HG03575 (cell line): ENCODE measurements at regions not wholly inside any gene's neighbourhood (a gene's known extent, or its start where the extent isn't known, plus 50 kb on each side); places are given as distances from the start of the nearest gene placed in this dataset.

ENCODE experiments used
- ATAC-seq: cut with Tn5 transposase; IDR thresholded peaks from one replicate; pipeline ENCODE4 v1.9.1; 2021; ENCODE audit not compliant: unreplicated experiment, insufficient number of reproducible peaks, low FRiP score; ENCODE audit errors: extremely low read depth

DNA sequence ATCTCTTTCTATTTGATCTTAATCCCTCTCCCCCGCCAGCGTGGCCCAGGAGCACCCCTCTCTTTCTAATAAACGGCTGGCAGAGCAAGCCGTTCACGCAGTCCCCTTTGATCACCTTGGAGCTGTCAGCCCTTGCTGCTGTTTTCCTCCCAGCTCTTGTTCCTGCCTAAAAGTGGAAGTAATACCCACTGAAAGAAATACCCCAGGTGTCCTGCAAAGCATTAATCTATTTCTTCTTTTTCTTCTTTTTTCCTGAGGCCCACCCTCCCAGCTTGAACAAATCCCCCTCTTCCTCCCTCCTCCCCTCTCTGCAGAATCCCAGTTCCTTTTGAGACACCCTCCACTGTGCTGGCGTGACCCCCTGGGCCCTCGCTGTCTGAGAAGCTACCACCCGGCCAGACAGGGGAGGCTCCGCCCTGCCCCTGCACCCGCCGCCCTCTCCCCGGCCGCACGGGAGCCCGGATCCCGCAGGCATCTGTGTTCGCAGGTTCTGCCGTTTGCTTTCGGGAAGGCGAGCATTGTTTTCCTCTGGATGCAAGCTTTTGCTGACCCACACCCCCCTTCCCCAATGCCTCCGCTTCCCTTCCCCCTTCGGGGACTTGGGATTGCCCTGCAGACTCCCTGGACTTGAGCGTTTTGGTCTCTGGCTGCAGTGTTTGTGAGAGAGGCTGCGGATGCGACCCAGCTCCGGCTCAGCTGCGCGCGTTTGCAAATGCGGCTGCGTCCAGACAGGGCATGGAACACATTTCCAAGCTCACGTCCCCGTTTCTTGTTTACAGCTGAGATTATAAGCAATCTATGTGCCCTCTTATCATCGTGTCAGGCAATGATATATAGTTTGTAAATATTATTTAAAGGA is 631.5 kb downstream of the NYAP2 start:
- ATAC-seq: no peak

- no peak for ATAC-seq
These were observed 630.9 kb downstream of the NYAP2 start for GRCh38 chr2:226030369-226030768.

GRCh38 chr2:226023946-226024345 is 624.4 kb downstream of the NYAP2 start:
- ATAC-seq: no peak

DNA sequence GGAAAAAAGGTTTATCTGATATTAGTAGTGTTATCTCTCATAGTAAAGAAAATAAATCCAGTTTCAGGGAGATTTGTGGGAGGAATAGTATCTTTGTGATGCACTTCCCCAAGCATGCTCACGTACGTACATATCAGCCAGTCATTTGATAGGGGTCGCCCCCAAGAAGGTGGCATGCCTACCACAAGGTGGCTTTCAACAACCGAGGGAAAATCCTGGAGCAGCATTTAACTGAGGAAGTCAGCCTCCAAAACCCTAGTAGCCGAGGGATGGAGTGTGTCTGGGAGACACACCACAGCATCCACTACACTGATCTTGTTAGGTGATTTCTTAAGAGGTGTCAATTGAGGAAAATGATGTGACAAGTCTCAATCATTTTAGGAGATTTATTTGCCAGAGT is 623.9 kb downstream of the NYAP2 start:
- ATAC-seq: no peak

- ATAC-seq: no peak
These were observed 621.4 kb downstream of the NYAP2 start for GRCh38 chr2:226020956-226021355.

- ATAC-seq: no peak
These were observed 620.7 kb downstream of the NYAP2 start for GRCh38 chr2:226020176-226020575.

- no peak for ATAC-seq
These were observed 619.1 kb downstream of the NYAP2 start for GRCh38 chr2:226018641-226019040.

DNA sequence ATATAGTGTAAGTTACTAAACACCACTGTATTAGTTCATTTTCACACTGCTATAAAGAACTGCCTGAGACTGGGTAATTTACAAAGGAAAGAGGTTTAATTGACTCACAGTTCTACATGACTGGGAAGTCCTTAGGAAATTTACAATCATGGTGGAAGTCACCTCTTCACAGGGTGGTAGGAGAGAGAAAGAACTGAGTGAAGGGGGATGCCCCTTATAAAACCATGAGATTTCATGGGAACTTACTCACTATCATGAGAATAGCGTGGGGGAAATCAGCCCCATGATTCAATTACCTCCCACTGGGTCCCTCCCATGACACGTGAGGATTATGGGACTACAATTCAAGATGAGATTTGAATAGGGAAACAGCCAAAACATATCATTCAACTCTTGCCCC is 618.0 kb downstream of the NYAP2 start:
- ATAC-seq: no peak

GRCh38 chr2:226017107-226017506 is 617.6 kb downstream of the NYAP2 start:
- no peak for ATAC-seq

- ATAC-seq: no peak
These were observed 612.4 kb downstream of the NYAP2 start for GRCh38 chr2:226011716-226012450.

DNA sequence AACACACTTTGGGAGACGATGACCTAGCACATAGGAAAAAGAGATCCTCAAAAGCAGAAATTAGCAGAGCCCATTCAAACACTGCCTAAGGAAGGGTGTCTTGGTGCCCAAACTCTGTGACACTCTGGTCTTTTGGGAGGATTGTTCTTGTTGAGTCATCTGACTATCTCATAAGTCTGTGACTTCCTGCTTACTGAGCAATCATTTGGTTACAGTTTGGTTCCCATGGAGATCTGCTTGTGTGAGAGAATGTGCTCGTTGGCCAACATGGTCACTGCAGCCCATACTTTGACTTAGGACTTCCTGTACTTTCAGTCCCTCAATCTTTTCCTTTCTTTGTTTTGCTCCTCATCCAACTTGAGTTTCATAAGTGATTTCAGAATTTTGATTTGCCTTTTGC is 602.9 kb downstream of the NYAP2 start:
- ATAC-seq: no peak

- ATAC-seq: no peak
These were observed 602.2 kb downstream of the NYAP2 start for GRCh38 chr2:226001716-226002115.

DNA sequence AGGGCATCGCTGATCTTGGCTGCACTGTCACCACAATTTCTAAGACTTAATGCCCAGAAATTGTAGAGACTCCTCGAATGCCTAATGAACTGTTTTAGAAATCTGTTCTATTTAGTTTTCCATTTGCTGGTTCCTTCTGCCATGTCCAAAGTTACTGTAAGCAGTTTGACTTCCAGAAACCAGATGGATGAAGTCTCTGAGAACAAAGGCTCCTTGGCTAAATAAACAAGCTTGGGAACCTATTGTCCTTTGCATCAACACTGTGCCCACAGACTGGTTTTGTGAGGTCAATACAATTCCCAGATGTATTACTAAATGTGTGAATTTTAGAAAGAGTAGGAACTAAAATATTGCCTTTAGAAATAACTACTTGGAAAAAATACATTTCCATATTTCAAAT is 600.2 kb downstream of the NYAP2 start:
- ATAC-seq: no peak

GRCh38 chr2:225998653-225999052 is 599.1 kb downstream of the NYAP2 start:
- no peak for ATAC-seq

GRCh38 chr2:225998116-225998515 is 598.6 kb downstream of the NYAP2 start:
- no peak for ATAC-seq

- no peak for ATAC-seq
These were observed 596.9 kb downstream of the NYAP2 start for GRCh38 chr2:225996462-225996828.

DNA sequence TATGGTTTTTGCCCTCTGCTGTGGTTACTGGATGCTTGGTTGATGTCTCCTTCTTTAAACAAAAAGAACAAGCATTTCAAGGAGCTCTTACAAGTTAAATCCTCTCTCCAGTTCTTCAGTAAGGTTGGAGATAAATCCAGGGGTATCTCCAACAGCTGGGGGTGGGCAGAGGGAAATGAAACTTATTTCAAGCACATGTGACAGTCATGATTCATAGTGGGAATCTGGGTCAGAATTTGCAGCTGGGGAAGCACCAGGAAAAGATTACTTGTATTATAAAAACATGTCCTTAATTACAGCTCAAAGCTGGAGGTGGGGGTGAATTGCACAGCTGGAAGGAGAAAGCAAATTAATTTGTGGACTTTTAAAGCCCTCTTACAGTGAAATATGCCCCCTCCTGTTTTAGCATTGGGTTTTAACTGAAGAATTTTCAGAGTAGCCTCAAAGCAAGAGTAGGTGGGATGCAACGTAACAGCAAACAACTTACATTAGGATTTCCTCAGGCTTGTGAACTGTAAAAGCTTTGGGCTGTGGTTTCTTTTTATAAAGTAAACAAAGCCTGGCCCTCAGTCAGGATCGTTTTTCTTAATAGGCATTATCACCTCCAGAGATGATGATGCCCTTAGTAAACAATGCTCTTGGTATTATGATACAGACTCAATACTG is 596.4 kb downstream of the NYAP2 start:
- ATAC-seq: no peak

GRCh38 chr2:225994748-225995405 is 595.4 kb downstream of the NYAP2 start:
- ATAC-seq: no peak

GRCh38 chr2:225993430-225993829 is 593.9 kb downstream of the NYAP2 start:
- no peak for ATAC-seq
